GM21528 (cell line): ENCODE measurements at regions not wholly inside any gene's neighbourhood (a gene's known extent, or its start where the extent isn't known, plus 50 kb on each side); places are given as distances from the start of the nearest gene placed in this dataset.
"Not testable (repeated sequence)": the region's sequence is repeated elsewhere in the genome, so short reads cannot be mapped to it uniquely, and the experiment has no call there.

ENCODE experiments used
- ATAC-seq: cut with Tn5 transposase; IDR thresholded peaks from one replicate; pipeline ENCODE4 v1.9.1; 2021; ENCODE audit warnings: mild to moderate bottlenecking, moderate library complexity; ENCODE audit not compliant: unreplicated experiment, low FRiP score

DNA sequence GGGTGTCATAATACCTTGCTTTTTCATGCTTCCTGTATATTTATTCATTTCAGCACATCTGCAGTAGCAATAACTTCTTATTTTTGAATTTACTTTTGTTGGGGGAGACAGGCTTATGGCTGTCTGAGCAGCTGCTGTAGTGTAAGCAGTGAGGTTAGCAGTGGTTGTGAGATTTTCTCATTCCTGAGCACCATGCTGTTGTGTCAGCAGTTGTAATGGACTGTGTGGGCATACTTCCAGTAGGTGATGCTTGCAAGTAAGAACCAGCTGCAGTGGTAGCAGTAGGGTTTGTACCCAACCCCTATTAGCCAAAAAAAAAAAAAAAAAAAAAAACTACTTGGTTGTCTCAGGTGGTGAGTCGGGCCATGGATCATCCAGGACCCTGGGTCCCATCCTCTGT is 311.6 kb downstream of the NUF2 start:
- no peak for ATAC-seq

- ATAC-seq = not testable (repeated sequence)
These were observed 323.9 kb downstream of the NUF2 start for GRCh38 chr1:163645676-163646075.

GRCh38 chr1:163650624-163651023 is 328.9 kb downstream of the NUF2 start:
- no peak for ATAC-seq

- no peak for ATAC-seq
These were observed 330.7 kb downstream of the NUF2 start for GRCh38 chr1:163652441-163652840.

- no peak for ATAC-seq
These were observed 333.8 kb downstream of the NUF2 start for GRCh38 chr1:163655565-163655964.

GRCh38 chr1:163656095-163656759 is 334.5 kb downstream of the NUF2 start:
- no peak for ATAC-seq

DNA sequence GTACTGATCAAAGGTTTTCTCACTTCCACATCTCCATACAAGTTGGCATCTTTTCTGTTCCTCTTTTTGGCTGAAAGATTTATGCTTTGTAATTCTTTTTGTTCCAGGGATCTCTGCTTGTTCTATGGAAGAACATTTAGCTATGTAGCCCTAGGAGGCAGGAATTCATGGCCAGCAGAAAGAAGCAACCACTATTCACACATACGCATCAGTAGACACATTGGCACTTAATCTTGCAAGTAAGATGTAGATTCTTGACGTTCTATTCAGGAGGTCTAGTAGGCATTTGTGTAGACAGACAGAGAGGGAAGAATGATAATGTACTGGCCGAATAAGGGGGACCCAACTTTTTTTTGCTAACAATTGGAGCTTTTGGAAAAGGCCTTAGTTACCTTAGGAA is 336.0 kb downstream of the NUF2 start:
- no peak for ATAC-seq

- ATAC-seq = no peak
These were observed 339.6 kb downstream of the NUF2 start for GRCh38 chr1:163661391-163661790.

DNA sequence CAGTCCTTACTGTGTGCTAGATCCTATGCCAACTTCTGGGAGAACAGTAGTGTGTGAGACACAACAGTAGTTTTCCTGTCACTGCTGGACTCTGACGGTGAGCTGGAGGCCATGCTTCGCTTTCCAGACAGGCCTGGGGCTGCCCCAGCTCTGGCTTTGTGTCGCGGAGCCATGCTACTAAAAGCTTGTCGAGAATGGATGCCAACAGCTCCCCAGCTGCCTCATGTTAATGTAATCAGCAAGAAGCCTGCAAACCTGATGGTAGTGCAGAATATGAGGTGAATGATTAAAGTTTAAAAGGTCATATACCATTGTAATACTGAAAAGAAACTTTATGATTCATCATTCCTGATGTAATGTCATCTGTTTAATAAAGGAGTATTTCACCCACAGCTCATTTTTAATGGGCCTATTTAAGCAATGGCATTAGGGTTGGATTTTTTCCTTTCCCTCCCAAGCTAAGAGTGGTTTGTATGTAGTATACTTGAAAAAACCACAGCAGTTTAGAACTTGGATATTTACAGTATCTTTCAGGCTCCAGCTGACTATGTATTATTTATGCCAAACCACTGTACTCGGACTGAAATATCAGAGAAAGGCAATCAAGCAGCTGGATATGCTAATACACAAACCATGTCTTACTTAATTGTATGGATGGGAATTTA is 343.0 kb downstream of the NUF2 start:
- no peak for ATAC-seq

- ATAC-seq = no peak
These were observed 346.7 kb downstream of the NUF2 start for GRCh38 chr1:163668472-163668871.

DNA sequence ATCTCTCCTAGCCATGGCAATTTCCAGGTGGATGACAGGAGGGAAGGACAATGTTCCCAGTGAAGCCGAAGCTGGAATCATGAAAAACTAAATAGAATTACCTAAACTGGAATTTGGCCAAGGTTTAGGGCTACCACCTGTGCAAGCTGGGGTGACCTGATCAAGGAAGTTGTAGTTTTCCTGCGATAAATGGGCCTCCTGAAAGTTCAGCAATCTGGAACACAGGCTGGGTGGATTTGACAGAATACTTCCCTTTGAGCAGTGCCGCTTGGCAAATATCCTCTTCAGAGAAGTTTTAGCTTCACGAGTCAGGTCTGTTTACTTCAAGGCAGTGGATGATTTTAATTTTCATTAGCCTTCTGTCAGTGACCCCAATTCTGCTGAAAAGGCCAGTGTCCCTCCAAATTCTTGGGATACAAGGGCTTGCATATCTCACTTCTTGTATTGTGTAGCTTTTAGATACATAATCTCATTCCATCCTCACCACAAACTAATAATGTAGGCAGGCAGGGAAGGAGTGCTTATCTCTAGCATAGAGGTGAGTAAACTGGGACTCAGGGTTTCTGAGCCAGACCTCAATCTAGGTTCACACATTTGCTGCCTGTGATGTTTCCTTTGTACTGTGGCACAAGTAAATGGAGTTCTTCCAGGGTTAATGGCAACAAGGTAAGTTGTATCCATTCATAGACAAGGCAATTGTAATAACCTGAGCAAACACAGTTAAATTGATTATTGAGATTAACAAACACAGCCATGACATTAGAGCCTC is 349.4 kb downstream of the NUF2 start:
- no peak for ATAC-seq

- no peak for ATAC-seq
These were observed 351.4 kb downstream of the NUF2 start for GRCh38 chr1:163672976-163673758.

DNA sequence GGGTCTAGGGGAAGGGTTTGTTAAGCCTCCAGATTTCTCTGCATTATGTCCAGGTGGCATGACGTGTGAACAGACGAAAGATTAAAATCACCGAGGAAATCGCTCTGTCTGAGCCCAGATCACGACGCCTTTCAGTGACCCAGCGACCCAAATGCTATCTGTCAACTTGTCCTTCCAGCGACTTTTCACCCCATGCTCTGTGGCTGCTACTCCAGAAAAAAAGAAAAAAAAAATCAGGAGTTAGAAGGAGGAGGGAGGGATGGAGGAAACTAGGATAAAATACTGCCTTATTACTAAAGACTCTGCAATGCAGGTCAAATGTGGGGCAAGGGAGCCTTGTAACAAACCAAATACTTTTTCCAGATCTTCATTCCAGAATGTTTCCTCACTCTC is 352.0 kb downstream of the NUF2 start:
- no peak for ATAC-seq

- no peak for ATAC-seq
These were observed 352.5 kb downstream of the NUF2 start for GRCh38 chr1:163674236-163674635.

- no peak for ATAC-seq
These were observed 363.0 kb downstream of the NUF2 start for GRCh38 chr1:163684785-163685184.

- ATAC-seq = no peak
These were observed 370.5 kb downstream of the NUF2 start for GRCh38 chr1:163692266-163692665.

GRCh38 chr1:163697137-163697536 is 375.4 kb downstream of the NUF2 start:
- ATAC-seq = peak; percentile 62

DNA sequence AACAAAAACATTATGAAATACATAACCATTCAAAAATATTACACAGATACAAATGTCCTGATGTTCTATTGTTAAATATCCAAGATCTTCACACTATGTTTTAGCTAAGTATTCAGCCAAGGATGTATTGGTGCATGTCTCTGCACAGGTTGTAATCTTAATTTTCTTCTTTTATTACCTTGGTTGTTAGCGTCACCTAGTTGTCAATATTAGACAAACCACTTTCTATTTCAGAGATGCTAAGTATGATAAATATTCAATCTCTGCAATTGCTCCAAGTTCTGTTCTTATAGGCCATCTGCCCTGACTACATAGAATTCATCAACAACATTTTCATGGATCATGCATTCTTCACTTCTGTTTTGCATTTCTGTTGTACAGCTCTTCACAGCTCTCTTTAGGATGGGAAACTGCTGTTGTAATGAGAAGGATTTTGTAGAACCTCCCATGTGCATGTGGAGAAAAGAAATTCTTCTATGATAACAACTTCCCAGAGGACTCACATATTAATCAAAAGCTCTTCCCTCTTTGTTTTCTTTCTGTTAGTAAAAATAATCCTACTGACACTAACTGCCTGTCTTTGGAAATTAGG is 380.1 kb downstream of the NUF2 start:
- ATAC-seq = no peak

GRCh38 chr1:163703794-163704193 is 382.0 kb downstream of the NUF2 start:
- ATAC-seq = no peak

DNA sequence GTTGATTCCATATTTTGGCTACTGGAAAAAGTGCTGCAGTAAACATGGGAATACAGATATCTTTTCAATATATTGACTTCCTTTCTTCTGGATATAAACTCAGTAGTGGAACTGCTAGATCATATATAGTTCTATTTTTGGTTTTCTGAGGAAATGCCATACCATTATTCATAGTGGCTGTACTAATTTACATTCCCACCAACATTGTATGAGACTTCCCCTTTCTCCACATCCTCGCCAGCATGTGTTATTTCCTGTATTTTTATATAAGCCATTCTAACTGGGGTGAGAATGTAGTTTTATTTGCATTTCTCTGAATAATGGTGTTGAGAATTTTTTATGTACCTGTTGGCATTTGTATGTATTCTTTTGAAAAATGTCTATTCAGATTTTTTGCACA is 385.2 kb downstream of the NUF2 start:
- no peak for ATAC-seq

DNA sequence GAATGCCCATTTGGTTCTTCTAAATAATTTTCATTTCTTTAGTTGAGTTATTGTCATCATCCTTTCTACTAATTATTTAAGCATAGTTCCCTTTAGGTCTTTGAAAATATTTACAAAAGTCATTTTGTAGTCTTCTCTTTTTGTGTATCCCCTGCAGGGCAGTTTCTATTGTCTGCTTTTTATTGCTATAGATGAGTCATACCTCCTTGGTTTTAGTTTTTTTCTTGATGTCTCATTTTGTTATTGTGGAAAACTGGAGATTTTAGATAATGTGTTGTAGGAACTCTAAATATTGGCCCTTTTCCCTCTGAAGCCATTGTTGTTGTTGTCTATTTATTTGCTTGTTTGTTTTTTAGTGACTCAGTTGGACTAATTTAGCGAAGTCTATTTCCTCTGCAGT is 387.9 kb downstream of the NUF2 start:
- ATAC-seq = no peak
